GM18519 (cell line): ENCODE measurements at regions not wholly inside any gene's neighbourhood (a gene's known extent, or its start where the extent isn't known, plus 50 kb on each side); places are given as distances from the start of the nearest gene placed in this dataset.
A peak's percentile ranks its signal among the peaks of the same experiment; 100 is the strongest.

Source experiments
- ATAC-seq: cut with Tn5 transposase; IDR thresholded peaks from one replicate; pipeline ENCODE4 v1.9.1; 2021; ENCODE audit warnings: mild to moderate bottlenecking, moderate library complexity; ENCODE audit not compliant: unreplicated experiment, low FRiP score

DNA sequence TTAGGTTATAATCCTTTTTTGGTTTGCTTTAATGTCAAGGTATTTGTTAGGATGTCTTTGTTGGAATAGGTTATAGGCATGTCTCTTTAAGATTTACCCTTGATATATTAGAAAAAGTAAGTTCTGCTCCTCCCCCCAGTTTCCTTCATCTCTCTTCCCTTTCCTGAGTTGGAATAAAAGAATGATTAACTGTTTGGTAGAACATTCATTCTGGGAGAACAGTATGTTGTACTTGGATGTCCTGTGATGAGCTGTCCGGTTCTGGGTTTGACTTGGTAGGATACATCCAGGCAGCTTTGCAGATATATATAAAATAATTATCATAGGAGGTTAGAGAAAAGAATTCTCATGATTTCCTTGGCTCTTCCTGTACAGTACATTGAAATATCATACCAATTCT lies 199.6 kb upstream of the RREB1 start:
- ATAC-seq, result no peak

- no peak for ATAC-seq
Observed at GRCh38 chr6:6909111-6909510, 198.7 kb upstream of the RREB1 start.

- ATAC-seq, result no peak
Observed at GRCh38 chr6:6910734-6911295, 196.9 kb upstream of the RREB1 start.

DNA sequence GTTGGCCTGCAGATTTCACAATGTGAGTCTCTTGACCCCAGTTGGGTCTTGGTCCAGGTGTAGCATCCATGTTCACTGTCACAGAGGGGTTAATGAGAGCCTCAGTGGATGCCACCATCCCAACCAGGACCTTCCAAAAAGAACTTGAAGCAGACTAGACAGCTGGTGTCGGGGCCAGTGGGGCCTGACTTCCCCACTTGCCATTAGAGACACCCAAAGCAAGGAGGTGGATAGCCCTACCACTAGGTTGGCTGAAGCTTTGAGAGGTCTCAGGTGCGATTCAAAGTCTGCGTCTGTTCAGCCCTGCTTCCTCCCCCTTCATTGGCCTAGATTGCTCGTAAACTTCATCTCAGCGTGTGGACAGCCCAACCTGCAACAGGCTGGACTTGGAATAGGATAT lies 196.4 kb upstream of the RREB1 start:
- ATAC-seq, result no peak

- no peak for ATAC-seq
Observed at GRCh38 chr6:6912817-6913744, 194.7 kb upstream of the RREB1 start.

DNA sequence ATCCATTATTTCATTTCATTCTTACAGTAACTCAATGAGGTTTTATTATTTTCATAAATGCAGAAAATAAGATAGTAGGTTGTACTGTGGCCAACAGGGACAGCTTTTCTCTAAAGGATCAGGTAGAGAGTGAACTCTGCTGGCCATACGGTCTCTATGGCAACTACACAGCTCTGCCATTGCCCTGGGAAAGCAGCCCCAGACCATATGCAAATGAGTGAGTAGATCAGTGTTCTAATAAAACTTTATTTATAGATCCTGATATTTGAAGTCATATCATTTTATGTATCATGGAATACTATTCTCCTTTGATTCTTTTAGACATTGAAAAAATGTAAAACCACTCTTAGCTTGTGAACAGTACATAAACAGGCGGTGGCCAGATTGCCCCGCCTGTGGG lies 192.5 kb upstream of the RREB1 start:
- ATAC-seq, result no peak

GRCh38 chr6:6915813-6916547 lies 191.8 kb upstream of the RREB1 start:
- no peak for ATAC-seq

DNA sequence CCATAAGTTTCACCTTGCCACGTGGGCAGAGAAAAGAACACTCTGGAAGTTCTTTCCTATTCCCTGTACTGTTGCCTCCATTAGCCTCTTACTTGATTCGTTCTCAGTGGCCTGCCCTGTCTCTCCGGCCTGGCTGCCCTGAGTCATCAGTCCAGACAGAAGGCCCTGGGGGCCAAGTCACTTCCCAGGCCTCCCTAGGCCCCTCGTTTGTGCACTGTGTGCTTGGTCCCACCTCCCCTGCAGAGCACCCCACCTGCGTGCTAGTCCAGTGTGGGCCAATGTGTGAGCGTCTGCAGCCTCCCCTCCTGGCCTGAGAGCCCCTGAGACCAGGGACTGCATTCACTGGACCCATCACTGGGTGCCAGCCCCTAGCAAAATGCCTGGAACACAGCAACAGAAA lies 191.2 kb upstream of the RREB1 start:
- ATAC-seq, result no peak

- peak; percentile 87 for ATAC-seq
Observed at GRCh38 chr6:6918216-6918983, 189.4 kb upstream of the RREB1 start.

- ATAC-seq, result no peak
Observed at GRCh38 chr6:6919173-6919572, 188.6 kb upstream of the RREB1 start.

- ATAC-seq, result no peak
Observed at GRCh38 chr6:6920114-6920986, 187.4 kb upstream of the RREB1 start.

DNA sequence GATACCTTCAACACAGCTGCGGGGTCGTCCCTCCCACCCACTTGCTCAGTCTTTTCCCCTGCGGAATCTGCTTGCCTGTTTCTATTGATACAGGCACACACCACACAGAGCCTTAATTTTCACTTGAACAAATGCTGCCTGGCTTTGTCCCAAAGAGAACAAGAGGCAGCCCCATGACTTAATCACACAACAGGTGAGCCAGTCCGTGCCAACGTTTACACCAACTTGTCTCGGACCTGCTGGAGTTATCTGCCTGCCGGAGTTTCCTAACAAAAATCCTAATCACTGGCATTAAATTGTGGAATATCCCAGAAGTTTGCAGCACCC lies 186.8 kb upstream of the RREB1 start:
- ATAC-seq, result no peak

DNA sequence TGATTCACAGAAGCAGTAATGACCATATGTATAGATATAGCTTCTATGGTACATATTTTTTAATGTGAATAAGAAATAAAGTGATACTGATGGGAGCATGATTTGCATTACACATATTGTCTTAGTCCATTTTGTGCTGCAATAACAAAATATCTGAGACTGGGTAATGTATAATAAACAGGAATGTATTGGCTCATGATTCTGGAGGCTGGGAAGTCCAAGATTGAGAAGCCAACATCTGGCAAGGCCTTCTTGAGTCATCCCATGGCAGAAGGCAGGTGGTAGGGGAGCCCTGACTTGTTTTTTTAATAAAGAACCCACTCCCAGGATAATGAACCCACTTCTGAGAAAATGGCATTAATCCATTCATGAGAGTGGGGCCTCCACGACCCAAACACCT lies 185.6 kb upstream of the RREB1 start:
- ATAC-seq, result no peak

GRCh38 chr6:6923605-6924004 lies 184.2 kb upstream of the RREB1 start:
- no peak for ATAC-seq

- no peak for ATAC-seq
Observed at GRCh38 chr6:6924708-6925107, 183.1 kb upstream of the RREB1 start.

DNA sequence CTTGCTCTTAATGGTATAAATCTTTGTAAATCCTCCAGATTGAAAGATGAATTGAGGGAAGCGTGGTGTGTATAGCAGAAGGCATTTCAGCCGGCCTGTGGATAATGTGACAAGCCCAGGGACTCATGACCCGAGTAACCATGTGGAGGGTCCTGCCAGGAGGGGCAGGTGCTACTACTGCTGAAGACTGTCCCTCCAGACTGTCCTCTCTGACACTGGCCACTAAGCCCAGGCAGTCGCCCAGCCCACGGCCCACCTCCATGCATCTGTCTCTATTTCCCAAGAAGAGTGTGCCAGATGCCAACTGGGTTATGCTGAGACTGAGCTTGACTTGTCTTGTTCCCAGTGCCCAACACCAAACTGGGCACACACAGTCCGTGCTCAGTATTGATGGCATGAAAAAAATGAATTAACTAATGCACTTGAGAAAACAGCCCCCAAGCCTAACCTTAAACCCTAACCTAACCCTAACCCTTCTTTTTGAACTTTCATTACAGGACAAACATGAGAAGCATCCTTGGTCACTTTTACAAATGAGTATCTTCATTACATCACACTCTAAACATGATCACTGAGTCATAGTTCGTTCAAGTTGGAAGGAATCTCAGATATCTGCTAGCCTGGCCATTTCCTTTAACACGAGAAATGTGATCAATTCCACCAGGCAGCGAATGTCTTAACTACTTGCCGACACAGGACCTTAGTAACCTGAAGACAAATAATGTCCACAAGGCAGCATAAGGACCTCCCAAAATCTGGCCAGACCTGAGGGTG lies 182.2 kb upstream of the RREB1 start:
- no peak for ATAC-seq

DNA sequence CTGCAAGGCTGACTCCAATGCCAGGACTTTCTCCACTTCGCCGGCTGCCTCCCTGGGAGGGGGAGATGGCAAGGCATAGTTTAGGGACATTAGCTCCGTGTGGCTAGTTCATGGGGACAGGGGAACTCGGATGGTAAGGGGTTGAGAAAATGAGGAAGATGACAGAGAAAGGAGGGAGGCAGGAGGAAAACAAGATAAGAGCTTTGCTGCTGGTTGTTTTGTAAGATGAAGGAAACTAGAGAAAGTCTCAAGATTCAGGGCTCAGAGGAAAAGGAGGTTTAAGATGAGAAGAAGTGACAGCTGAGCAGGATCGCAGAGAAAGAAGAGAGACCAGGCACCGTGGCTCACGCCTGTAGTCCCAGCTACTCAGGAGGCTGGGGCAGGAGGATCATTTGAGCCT lies 180.9 kb upstream of the RREB1 start:
- no peak for ATAC-seq

DNA sequence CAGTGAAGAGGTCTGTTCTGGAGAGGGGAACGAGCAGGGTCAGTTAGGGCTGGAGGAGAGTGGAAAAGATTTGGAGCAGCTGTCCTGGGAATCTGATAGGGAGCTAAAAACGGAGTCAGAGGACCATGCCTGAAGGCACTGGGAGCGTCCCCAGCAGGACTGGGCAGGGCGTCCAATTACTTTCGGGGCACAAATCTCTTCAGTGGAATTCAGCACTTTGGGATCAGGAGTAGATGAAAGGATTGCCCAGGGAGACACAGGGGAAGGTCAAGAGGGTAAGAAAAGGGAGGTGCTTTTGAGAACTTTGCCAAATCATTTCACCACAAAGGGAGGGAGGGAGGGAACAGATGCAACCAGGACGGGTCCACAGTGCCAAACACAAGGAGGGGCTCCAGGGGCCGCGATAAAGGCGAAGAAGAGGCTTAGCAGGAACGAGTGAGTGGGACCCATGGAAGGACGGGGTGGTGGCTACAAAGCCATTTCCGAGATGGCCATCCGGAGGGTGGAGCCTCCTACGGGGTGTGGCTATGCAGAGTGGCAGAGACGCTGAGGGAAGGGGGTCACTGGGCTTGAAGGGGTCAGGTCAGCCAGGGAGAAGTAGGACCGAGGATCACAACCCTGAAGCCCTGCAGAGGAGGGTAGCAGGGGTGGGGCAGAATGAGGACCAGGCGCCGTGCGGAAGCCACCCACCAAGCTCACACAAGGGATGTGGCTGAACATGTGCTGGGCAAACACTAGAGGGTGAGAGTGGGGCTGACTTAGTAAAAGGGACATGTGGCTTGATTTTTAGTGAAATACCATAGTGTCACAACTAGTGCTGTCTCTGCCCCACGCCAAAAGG lies 180.0 kb upstream of the RREB1 start:
- ATAC-seq, result no peak
